CD1c-positive myeloid dendritic cell (primary cell): ENCODE measurements at regions not wholly inside any gene's neighbourhood (a gene's known extent, or its start where the extent isn't known, plus 50 kb on each side); places are given as distances from the start of the nearest gene placed in this dataset.

ENCODE experiments used
- DNase-seq: peaks from one replicate; pipeline ENCODE4 v3.0.0-alpha.2; 2016; ENCODE audit errors: extremely low spot score

DNA sequence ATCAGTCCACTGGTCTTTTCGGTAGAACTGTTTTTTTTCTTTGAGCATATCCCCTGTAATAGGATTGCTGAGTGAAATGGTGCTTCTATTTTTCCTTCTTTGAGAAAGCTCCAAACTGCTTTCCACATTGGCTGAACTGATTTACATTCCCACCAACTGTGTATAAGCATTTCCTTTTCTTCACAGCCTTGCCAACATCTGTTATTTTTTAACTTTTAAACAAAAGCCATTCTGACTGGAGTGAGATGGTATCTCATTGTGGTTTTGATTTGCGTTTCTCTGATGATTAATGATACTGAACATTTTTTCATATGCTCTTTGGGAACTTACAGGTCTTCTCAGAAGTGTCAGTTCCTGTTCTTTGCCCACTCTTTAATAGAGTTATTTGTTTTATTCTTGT is 764.7 kb downstream of the MTRR start:
- no peak for DNase-seq

DNA sequence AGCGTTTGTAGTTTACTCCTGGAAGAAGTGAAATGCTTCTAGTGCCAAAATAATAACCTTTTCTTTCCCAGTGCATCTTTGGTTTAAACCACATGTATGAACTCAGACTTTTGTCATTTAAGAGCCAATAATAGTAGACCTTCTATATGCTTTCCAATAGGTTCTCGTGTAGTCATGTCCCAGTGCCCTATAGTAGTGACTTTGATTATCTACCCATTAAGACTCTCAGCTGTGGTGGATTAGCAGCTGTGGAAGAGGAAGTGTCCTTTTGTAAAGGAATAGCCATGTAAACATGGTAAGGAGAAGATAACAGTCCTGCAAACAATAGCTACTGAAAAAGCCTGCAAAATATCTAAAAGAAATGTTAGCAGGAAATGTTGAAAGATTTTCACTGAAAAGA is 765.3 kb downstream of the MTRR start:
- DNase-seq, result no peak

- DNase-seq, result no peak
Observed at GRCh38 chr5:8641786-8642505, 773.0 kb downstream of the MTRR start.

DNA sequence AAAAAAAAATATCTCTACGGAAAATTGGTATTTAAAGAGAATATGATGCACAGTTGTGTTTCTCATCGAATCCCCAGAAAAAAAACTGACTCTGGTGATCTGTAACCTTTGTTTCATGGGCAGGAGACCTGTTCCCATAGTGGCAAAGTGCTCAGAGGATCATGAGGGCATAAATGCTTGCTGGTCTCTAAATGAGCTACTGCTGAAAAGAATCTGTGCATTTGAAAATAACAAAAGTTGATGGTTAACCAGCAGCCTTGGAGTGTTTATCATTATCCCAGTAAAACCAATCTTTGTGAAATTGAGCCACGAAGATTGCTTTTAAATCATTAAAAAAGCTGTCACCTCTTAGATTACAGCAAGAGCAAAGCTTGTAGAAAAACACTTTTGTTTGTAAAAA is 775.4 kb downstream of the MTRR start:
- no peak for DNase-seq

DNA sequence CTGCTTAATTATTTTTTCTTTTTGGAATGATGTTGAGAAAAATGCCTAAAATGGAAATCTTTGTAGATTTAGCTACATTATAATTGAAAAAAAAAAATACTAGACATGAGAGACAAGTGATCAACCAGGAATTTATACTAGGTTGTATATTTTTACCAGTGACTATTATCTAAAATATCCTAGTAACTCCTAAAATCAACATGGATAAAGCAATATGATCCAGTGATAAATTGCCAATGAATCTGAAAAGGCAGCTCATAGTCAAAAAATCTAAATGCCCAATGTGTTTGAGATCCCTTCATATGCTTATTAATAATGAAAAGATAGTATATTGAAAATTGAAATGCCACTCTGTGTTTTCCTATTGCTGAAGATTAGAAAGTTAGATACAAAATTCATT is 778.2 kb downstream of the MTRR start:
- no peak for DNase-seq

DNA sequence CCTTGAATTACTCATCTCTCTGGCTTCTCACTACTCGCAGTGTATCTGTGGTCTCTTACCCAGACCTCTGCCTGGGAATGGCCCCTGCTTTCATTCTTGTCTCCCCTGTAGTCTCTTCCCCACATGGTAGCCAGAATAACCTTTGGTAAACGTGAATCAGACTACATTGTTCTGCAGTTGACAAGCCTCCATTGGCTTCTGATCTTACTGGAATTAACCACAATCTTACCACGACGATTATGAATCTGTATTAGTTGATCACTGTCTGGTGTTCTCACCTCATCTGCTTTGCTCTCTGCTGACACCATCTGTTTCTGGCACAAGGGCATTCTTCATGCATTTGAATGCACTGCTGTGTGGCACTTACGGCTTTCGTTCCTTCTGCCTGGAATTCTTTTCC is 781.2 kb downstream of the MTRR start:
- no peak for DNase-seq

DNA sequence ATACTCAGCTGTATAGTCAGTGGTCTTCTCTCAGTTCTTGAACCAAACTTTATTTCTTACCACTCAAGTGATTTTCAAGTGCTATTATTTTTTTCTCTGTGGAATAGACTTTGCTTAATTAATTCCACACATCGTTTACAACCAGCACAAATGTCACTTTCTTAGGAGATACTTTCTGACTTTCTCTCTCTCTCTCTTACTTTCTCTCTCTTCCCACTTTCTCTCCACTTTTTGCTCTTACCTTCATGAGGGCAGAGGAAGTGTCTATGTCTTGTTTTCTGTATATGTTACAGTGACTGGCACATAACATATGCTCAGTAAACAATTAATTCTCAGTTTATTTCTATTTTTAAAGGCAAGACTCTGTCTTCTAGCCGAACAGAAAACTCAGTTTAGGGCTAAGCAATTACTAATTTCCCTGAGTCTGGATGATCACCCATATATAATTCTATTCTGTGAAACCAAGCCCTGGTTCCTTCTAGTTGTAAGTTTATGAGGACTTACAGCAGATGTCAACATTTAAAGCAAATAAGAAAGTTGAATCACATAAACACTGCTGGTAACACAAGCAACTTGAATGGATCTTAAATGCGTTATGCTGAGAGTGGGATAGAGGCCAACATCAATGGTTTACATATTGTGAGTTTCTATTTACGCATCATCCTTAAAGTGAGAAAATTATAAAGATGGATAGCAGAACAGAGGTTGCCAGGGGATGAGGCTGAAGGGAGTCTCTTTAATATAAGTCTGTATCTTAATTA is 791.4 kb downstream of the MTRR start:
- DNase-seq, result no peak

DNA sequence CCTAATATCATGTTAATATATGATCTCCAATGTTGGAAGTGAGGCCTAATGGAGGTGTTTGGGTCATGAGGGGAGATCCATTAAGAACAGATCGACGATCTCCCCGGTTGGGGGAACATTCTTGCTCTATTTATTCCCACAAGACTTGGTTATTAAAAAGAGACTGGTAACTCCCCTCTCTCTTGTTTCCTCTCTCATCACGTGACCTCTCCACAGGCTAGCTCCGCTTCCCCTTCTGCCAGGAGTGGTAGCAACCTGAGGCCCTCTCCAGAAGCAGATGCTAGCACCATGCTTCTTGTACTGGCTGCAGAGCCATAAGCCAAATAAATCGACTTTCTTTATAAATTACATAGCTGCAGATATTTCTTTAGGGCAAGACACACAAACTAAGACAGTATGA is 794.4 kb downstream of the MTRR start:
- DNase-seq, result no peak

- DNase-seq, result no peak
Observed at GRCh38 chr5:8675182-8675581, 806.2 kb downstream of the MTRR start.

DNA sequence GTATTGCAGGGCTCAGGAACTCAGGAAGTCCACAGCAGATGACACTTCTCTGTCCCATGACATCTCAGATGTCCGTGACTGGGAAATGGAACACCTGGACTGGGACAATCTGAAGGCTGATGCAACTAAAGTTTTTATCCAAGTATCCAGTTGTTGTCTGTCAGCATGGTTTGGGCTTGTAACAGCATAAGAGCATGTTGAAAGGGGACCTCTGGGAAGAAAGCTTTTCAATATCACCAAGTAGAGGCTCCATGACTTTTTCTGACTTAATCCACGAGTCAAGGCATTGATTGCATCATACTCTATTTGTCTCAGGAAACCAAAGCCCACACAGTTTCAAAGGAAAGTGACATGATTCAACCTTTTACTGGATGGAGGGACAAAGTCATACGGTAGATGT is 807.7 kb downstream of the MTRR start:
- no peak for DNase-seq

DNA sequence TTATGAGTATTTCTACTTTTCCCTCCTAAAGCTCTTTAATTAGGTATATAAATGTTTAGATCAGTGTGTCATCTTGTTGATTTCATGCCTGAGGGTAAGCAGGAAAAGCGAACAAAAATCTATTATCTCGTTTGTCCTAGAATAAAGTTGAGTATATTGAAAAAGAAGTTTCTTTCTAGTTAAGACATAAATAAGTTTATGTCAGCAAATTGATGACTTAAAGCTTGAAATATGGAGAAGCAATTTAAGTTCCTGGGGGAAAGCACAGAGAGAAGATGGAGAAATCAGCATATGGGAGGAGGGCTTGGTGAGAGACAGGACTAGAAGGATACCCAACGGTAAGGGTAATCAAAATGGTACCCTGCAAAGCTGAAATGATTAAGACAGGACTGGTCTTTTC is 813.4 kb downstream of the MTRR start:
- no peak for DNase-seq

- DNase-seq, result no peak
Observed at GRCh38 chr5:8683496-8683895, 814.5 kb downstream of the MTRR start.

- DNase-seq, result no peak
Observed at GRCh38 chr5:8685704-8686103, 816.8 kb downstream of the MTRR start.

DNA sequence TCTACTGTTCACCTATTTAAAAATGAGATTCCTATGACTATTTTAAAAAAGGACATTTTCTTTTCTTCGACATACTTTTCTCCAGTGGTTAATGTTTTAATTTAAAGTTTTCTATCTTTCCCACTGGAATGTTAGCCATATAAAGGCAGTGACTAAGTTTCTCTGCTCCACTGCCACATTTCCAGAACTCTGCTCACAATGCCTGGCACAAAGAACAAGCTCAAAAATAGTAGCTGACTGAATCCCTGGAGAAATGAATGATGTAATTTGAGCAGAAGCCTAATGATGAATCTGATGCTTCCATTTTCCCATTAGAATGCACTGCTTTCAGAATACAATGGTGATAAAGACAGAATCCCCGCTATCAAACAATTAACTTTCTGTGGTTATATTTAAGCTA is 817.8 kb downstream of the MTRR start:
- DNase-seq, result no peak

- no peak for DNase-seq
Observed at GRCh38 chr5:8689773-8690172, 820.8 kb downstream of the MTRR start.

- DNase-seq, result no peak
Observed at GRCh38 chr5:8691221-8691620, 822.3 kb downstream of the MTRR start.

GRCh38 chr5:8693341-8693844 is 824.4 kb downstream of the MTRR start:
- no peak for DNase-seq

GRCh38 chr5:8694545-8694944 is 825.6 kb downstream of the MTRR start:
- no peak for DNase-seq

DNA sequence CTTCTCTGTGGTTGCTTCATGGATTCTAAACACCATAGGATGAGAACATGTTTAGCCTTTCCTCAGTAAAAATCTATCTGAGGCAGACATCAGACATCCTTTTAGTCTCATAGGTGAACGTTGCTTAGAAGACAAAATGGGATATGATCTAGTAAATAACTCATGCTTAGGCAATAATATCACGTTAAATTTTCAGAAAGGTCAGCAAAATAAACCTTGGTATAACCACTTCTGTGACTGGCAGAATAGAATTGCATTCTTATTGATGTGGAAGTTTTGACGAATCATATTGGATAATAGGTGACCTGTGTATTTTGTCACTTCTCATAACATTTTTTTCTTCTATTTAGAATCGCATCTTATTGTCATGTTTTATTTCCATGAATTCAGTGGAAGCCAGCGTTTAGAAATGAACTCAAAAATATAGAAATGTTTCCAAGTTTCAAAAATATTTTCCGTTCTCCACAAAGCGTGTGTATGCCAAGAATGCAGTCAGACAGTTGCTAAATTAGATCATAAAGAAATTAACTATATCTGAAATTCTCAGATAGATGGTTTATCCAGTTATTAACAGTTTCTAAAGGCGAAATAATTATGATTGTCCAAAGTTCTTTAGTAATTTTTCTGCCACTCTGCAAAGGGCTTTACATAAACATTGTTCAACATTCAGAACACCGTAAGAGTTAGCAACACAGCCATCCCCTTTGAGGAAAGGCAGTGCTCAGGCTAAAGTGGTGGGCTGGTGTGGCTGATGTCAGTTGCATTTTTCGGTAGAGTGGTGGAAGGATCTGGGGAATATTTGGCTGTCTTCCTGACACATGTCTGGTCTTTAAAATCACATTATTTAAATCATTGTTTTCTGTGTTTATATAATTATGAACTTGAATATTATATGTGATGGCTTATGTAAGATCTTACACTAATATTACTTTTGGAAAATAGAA is 827.2 kb downstream of the MTRR start:
- no peak for DNase-seq

DNA sequence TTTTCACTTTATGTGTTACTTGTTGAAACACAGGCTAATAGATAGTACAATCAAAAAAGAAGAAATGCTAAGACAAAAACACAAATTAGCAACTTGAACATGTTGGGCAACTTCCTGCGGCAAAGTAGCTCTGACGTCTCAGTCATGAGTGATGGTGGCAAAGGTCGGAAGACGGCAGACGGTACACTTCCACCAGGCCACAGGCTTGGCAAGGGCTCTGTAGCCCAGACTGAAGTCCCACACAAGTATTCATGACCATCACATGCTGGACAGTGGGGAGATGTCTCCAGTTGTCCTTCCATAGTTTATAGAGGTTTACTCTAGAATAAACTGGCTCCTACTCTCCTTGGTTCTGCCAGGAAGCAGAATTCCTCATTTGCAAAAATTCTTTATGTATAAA is 831.3 kb downstream of the MTRR start:
- no peak for DNase-seq

DNA sequence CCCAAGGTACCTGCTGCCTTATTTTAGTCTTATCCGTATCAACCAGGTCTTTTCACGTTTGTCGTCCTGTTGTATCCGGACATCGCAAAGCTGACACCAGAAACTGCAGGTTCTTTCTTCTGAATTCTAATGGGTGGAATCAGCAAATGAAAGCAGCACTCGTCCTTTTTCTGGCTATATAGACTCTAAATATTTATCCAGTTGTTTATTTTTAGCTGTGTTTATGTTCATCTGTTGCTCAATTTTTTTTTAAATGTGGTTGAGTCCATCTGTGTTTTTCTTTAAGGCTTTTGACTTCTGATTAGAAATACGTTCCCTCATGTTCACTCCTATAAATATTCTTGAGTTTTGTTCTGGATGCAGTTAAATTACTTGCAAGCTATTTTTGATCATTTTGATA is 831.7 kb downstream of the MTRR start:
- DNase-seq, result no peak

- DNase-seq, result no peak
Observed at GRCh38 chr5:8701251-8701650, 832.3 kb downstream of the MTRR start.
